ENCODE measurements at regions not wholly inside any gene's neighbourhood (a gene's known extent, or its start where the extent isn't known, plus 50 kb on each side); places are given as distances from the start of the nearest gene placed in this dataset.
A peak's percentile ranks its signal among the peaks of the same experiment; 100 is the strongest.

- no peak for DNase-seq (ENCODE audit: low read depth)
Observed at GRCh38 chr9:80013891-80014290, 442.1 kb downstream of the TLE4 start.

GRCh38 chr9:80012557-80013330, 441.0 kb downstream of the TLE4 start:
- no peak for DNase-seq (ENCODE audit: low read depth)

- no peak for DNase-seq (ENCODE audit: low read depth)
Observed at GRCh38 chr9:80009204-80009603, 437.4 kb downstream of the TLE4 start.

GRCh38 chr9:80004714-80005113, 432.9 kb downstream of the TLE4 start:
- DNase-seq (ENCODE audit: low read depth) = peak; percentile 14

GRCh38 chr9:79990536-79990935, 418.8 kb downstream of the TLE4 start:
- DNase-seq (ENCODE audit: low read depth) = no peak

- no peak for DNase-seq (ENCODE audit: low read depth)
Observed at GRCh38 chr9:79989079-79989478, 417.3 kb downstream of the TLE4 start.

GRCh38 chr9:79988126-79988525, 416.4 kb downstream of the TLE4 start:
- no peak for DNase-seq (ENCODE audit: low read depth)

GRCh38 chr9:79986437-79986836, 414.7 kb downstream of the TLE4 start:
- DNase-seq (ENCODE audit: low read depth) = no peak

GRCh38 chr9:79985772-79986171, 414.0 kb downstream of the TLE4 start:
- DNase-seq (ENCODE audit: low read depth) = no peak

- no peak for DNase-seq (ENCODE audit: low read depth)
Observed at GRCh38 chr9:79985264-79985663, 413.5 kb downstream of the TLE4 start.

GRCh38 chr9:79984429-79985067, 412.8 kb downstream of the TLE4 start:
- DNase-seq (ENCODE audit: low read depth) = no peak

GRCh38 chr9:79980432-79980831, 408.7 kb downstream of the TLE4 start:
- no peak for DNase-seq (ENCODE audit: low read depth)

GRCh38 chr9:79977510-79978197, 405.9 kb downstream of the TLE4 start:
- no peak for DNase-seq (ENCODE audit: low read depth)

- no peak for DNase-seq (ENCODE audit: low read depth)
Observed at GRCh38 chr9:79977074-79977435, 405.3 kb downstream of the TLE4 start.

GRCh38 chr9:79976257-79977073, 404.7 kb downstream of the TLE4 start:
- DNase-seq (ENCODE audit: low read depth) = no peak

- DNase-seq (ENCODE audit: low read depth) = no peak
Observed at GRCh38 chr9:79975621-79976256, 404.0 kb downstream of the TLE4 start.

- DNase-seq (ENCODE audit: low read depth) = no peak
Observed at GRCh38 chr9:79974806-79975422, 403.1 kb downstream of the TLE4 start.

GRCh38 chr9:79973627-79974026, 401.9 kb downstream of the TLE4 start:
- no peak for DNase-seq (ENCODE audit: low read depth)

- DNase-seq (ENCODE audit: low read depth) = no peak
Observed at GRCh38 chr9:79970146-79970425, 398.3 kb downstream of the TLE4 start.

- no peak for DNase-seq (ENCODE audit: low read depth)
Observed at GRCh38 chr9:79969393-79970145, 397.8 kb downstream of the TLE4 start.

GRCh38 chr9:79968533-79968932, 396.8 kb downstream of the TLE4 start:
- DNase-seq (ENCODE audit: low read depth) = no peak

Data from forelimb muscle (tissue), 1 donor.